CD4-positive, alpha-beta T cell (primary cell): ENCODE measurements at regions not wholly inside any gene's neighbourhood (a gene's known extent, or its start where the extent isn't known, plus 50 kb on each side); places are given as distances from the start of the nearest gene placed in this dataset.
"Not testable (repeated sequence)": the region's sequence is repeated elsewhere in the genome, so short reads cannot be mapped to it uniquely, and the experiment has no call there.

ENCODE experiments used
- ATAC-seq: fragments of 200-7000 bp; cut with Tn5 transposase; one replicate; pipeline ENCODE4 v1.10.0; 2022; ENCODE audit warnings: mild to moderate bottlenecking; ENCODE audit not compliant: poor library complexity
- CTCF ChIA-PET: fragments of 350-600 bp; sonication (Branson Sonifier 250); formaldehyde crosslinking; loops from one replicate; lab custom pipeline; 2021; ENCODE audit warnings: antibody characterized with exemption, inconsistent platforms; lab: Charles Lee
- POLR2A ChIA-PET: fragments of 350-600 bp; sonication (Branson Sonifier 250); formaldehyde crosslinking; loops from one replicate; lab custom pipeline; 2021; ENCODE audit warnings: antibody characterized with exemption, inconsistent platforms; lab: Charles Lee
- DNase-seq, 14 experiments: peaks; one replicate each; pipeline ENCODE4 v3.0.0-alpha.2; 2013 to 2020; ENCODE audit warnings: mixed read lengths in 2 of 14
- H3K27ac ChIP-seq, 2 donors: one replicate each; pipeline versions ENCODE4 v1.5.1 to v1.7.0; 2013; ENCODE audit warnings: low read length in 2 of 2, low read depth in 1 of 2, mild to moderate bottlenecking in 1 of 2
- H3K27me3 ChIP-seq, 2 experiments: 1 replicate in 1 of 2; 2 replicates in 1 of 2; pipeline versions ENCODE4 v1.6.1 to v1.7.0; 2013; ENCODE audit warnings: low read length in 2 of 2, control low read depth in 1 of 2, mild to moderate bottlenecking in 1 of 2, moderate library complexity in 1 of 2; ENCODE audit not compliant: insufficient read depth in 2 of 2, control insufficient read depth in 1 of 2
- H3K36me3 ChIP-seq: one replicate; pipeline ENCODE4 v1.6.1; 2013; ENCODE audit warnings: low read length, control low read depth; ENCODE audit not compliant: insufficient read depth
- H3K4me1 ChIP-seq: one replicate; pipeline ENCODE4 v1.6.1; 2013; ENCODE audit warnings: low read length, control low read depth; ENCODE audit not compliant: insufficient read depth
- H3K4me3 ChIP-seq: one replicate; pipeline ENCODE4 v1.5.1; 2013; ENCODE audit warnings: mild to moderate bottlenecking, low read length, moderate library complexity
- H3K9me3 ChIP-seq, 2 experiments: 1 replicate in 1 of 2; 2 replicates in 1 of 2; pipeline versions ENCODE4 v1.6.1 to v1.7.0; 2013; ENCODE audit warnings: low read length in 2 of 2, mild to moderate bottlenecking in 2 of 2, control low read depth in 1 of 2, moderate library complexity in 1 of 2; ENCODE audit not compliant: control insufficient read depth in 1 of 2, insufficient read depth in 1 of 2
- H3K27ac Mint-ChIP-seq: one replicate; pipeline ENCODE4 v1.8.0; 2020; ENCODE audit warnings: mixed read lengths
- H3K27me3 Mint-ChIP-seq: one replicate; pipeline ENCODE4 v1.8.0; 2021; ENCODE audit warnings: mixed read lengths
- H3K36me3 Mint-ChIP-seq: one replicate; pipeline ENCODE4 v1.8.0; 2021; ENCODE audit warnings: low read depth, mixed read lengths
- H3K4me1 Mint-ChIP-seq: one replicate; pipeline ENCODE4 v1.8.0; 2021; ENCODE audit warnings: low read depth, mixed read lengths
- H3K4me3 Mint-ChIP-seq: one replicate; pipeline ENCODE4 v1.8.0; 2020; ENCODE audit warnings: mild to moderate bottlenecking, mixed read lengths
- H3K9me3 Mint-ChIP-seq: one replicate; pipeline ENCODE4 v1.8.0; 2020; ENCODE audit warnings: mixed read lengths
- intact Hi-C, 2 experiments: fragments of 100-400 bp; cut with DNase I in 1 of 2; cut with micrococcal nuclease in 1 of 2; formaldehyde crosslinking; loops; one replicate each; pipeline versions ENCODE4 v1.15.1 to v1.9.0; 2023 to 2025; cut with DNase I, micrococcal nuclease

GRCh38 chr21:5243257-5243656 lies 5278.1 kb upstream of the TPTE start:
- H3K4me1 ChIP-seq, H3K27ac ChIP-seq, H3K36me3 ChIP-seq, CTCF ChIA-PET, intact Hi-C loops, POLR2A ChIA-PET, H3K36me3 Mint-ChIP-seq, H3K27ac Mint-ChIP-seq, H3K4me3 Mint-ChIP-seq, H3K9me3 ChIP-seq, ATAC-seq, H3K27me3 ChIP-seq, H3K4me3 ChIP-seq, H3K4me1 Mint-ChIP-seq, H3K27me3 Mint-ChIP-seq, DNase-seq: not testable (repeated sequence)
- H3K9me3 Mint-ChIP-seq, result peaks cover 30% of the 10 kb centered on the region

- H3K27ac ChIP-seq, CTCF ChIA-PET, H3K27me3 ChIP-seq, H3K27me3 Mint-ChIP-seq, H3K4me1 Mint-ChIP-seq, ATAC-seq, H3K27ac Mint-ChIP-seq, intact Hi-C loops, H3K36me3 Mint-ChIP-seq, DNase-seq, H3K36me3 ChIP-seq, POLR2A ChIA-PET, H3K9me3 ChIP-seq, H3K4me3 Mint-ChIP-seq, H3K4me3 ChIP-seq, H3K4me1 ChIP-seq: not testable (repeated sequence)
- H3K9me3 Mint-ChIP-seq, result peaks cover 29% of the 10 kb centered on the region
Observed at GRCh38 chr21:5243715-5244375, 5277.5 kb upstream of the TPTE start.

- H3K36me3 ChIP-seq, POLR2A ChIA-PET, DNase-seq, H3K4me3 ChIP-seq, H3K36me3 Mint-ChIP-seq, H3K27ac ChIP-seq, CTCF ChIA-PET, intact Hi-C loops, H3K4me1 ChIP-seq, H3K4me3 Mint-ChIP-seq, H3K27me3 ChIP-seq, H3K4me1 Mint-ChIP-seq, H3K27me3 Mint-ChIP-seq, H3K27ac Mint-ChIP-seq, H3K9me3 ChIP-seq, ATAC-seq: not testable (repeated sequence)
- peaks cover 28% of the 10 kb centered on the region for H3K9me3 Mint-ChIP-seq
Observed at GRCh38 chr21:5244376-5244718, 5277.0 kb upstream of the TPTE start.

GRCh38 chr21:5244954-5245353 lies 5276.4 kb upstream of the TPTE start:
- ATAC-seq, POLR2A ChIA-PET, intact Hi-C loops, CTCF ChIA-PET, H3K27me3 Mint-ChIP-seq, H3K4me3 ChIP-seq, H3K36me3 Mint-ChIP-seq, DNase-seq, H3K4me1 ChIP-seq, H3K9me3 ChIP-seq, H3K27me3 ChIP-seq, H3K27ac ChIP-seq, H3K4me1 Mint-ChIP-seq, H3K4me3 Mint-ChIP-seq, H3K36me3 ChIP-seq, H3K27ac Mint-ChIP-seq: not testable (repeated sequence)
- H3K9me3 Mint-ChIP-seq, result peaks cover 27% of the 10 kb centered on the region

- H3K4me1 Mint-ChIP-seq, H3K4me1 ChIP-seq, H3K36me3 Mint-ChIP-seq, intact Hi-C loops, H3K36me3 ChIP-seq, ATAC-seq, H3K27me3 ChIP-seq, POLR2A ChIA-PET, H3K27ac ChIP-seq, H3K9me3 ChIP-seq, H3K4me3 ChIP-seq, DNase-seq, CTCF ChIA-PET, H3K27ac Mint-ChIP-seq, H3K4me3 Mint-ChIP-seq, H3K27me3 Mint-ChIP-seq: not testable (repeated sequence)
- peaks cover 34% of the 10 kb centered on the region for H3K9me3 Mint-ChIP-seq
Observed at GRCh38 chr21:5246416-5246815, 5275.0 kb upstream of the TPTE start.

- ATAC-seq, H3K4me3 Mint-ChIP-seq, POLR2A ChIA-PET, H3K36me3 Mint-ChIP-seq, DNase-seq, H3K4me1 Mint-ChIP-seq, H3K9me3 ChIP-seq, H3K36me3 ChIP-seq, H3K4me1 ChIP-seq, H3K27ac ChIP-seq, intact Hi-C loops, CTCF ChIA-PET, H3K4me3 ChIP-seq, H3K27ac Mint-ChIP-seq, H3K27me3 ChIP-seq, H3K27me3 Mint-ChIP-seq: not testable (repeated sequence)
- H3K9me3 Mint-ChIP-seq, result peaks cover 34% of the 10 kb centered on the region
Observed at GRCh38 chr21:5247399-5247798, 5274.0 kb upstream of the TPTE start.

GRCh38 chr21:5250128-5250527 lies 5271.3 kb upstream of the TPTE start:
- H3K27ac Mint-ChIP-seq, POLR2A ChIA-PET: not testable (repeated sequence)
- H3K9me3 Mint-ChIP-seq, result peaks cover 33% of the 10 kb centered on the region

More at GRCh38 chr21:5250128-5250527, 5271.3 kb upstream of the TPTE start:
- H3K27me3 Mint-ChIP-seq, H3K4me3 ChIP-seq, H3K4me1 ChIP-seq, intact Hi-C loops, CTCF ChIA-PET, H3K4me3 Mint-ChIP-seq, DNase-seq, H3K9me3 ChIP-seq, H3K27me3 ChIP-seq, ATAC-seq, H3K4me1 Mint-ChIP-seq, H3K36me3 Mint-ChIP-seq, H3K27ac ChIP-seq, H3K36me3 ChIP-seq: not testable (repeated sequence)
